Endodermal cell (in vitro differentiated cells): ENCODE measurements at regions not wholly inside any gene's neighbourhood (a gene's known extent, or its start where the extent isn't known, plus 50 kb on each side); places are given as distances from the start of the nearest gene placed in this dataset.

Experiments used
- DNase-seq: peaks from one replicate; pipeline ENCODE4 v3.0.0-alpha.2; 2017
- H3K27ac ChIP-seq: 2 replicates; pipeline ENCODE4 v1.5.1; 2013; ENCODE audit warnings: mild to moderate bottlenecking, low read depth, low read length, moderate library complexity
- H3K27me3 ChIP-seq: 2 replicates; pipeline ENCODE4 v1.6.1; 2013; ENCODE audit warnings: mild to moderate bottlenecking, low read length, moderate library complexity; ENCODE audit not compliant: insufficient read depth, control insufficient read depth, poor library complexity, severe bottlenecking
- H3K36me3 ChIP-seq: 2 replicates; pipeline ENCODE4 v1.7.0; 2013; ENCODE audit warnings: mild to moderate bottlenecking, low read length, moderate library complexity; ENCODE audit not compliant: control insufficient read depth, insufficient read depth
- H3K4me1 ChIP-seq: one replicate; pipeline ENCODE4 v1.7.0; 2013; ENCODE audit warnings: low read length; ENCODE audit not compliant: control insufficient read depth, insufficient read depth
- H3K4me3 ChIP-seq: 2 replicates; pipeline ENCODE4 v1.5.1; 2013; ENCODE audit warnings: mild to moderate bottlenecking, low read length, moderate library complexity
- H3K9ac ChIP-seq: 2 replicates; pipeline ENCODE4 v1.6.1; 2013; ENCODE audit warnings: mild to moderate bottlenecking, low read length, moderate library complexity; ENCODE audit not compliant: poor library complexity, severe bottlenecking; ENCODE audit errors: extremely low read depth
- H3K9me3 ChIP-seq: 2 replicates; pipeline ENCODE4 v1.6.1; 2013; ENCODE audit warnings: mild to moderate bottlenecking, low read length, moderate library complexity; ENCODE audit not compliant: control insufficient read depth
- H3K27ac Mint-ChIP-seq: 2 replicates; pipeline ENCODE4 v1.8.0; 2020; ENCODE audit warnings: mixed read lengths
- H3K27me3 Mint-ChIP-seq: 2 replicates; pipeline ENCODE4 v1.8.0; 2021; ENCODE audit warnings: mild to moderate bottlenecking, mixed read lengths; ENCODE audit not compliant: insufficient read depth
- H3K36me3 Mint-ChIP-seq: 2 replicates; pipeline ENCODE4 v1.8.0; 2020; ENCODE audit warnings: low read depth, mixed read lengths
- H3K4me1 Mint-ChIP-seq: 2 replicates; pipeline ENCODE4 v1.8.0; 2020; ENCODE audit warnings: mixed read lengths
- H3K4me3 Mint-ChIP-seq: 2 replicates; pipeline ENCODE4 v1.8.0; 2020; ENCODE audit warnings: mild to moderate bottlenecking, moderate library complexity, mixed read lengths
- H3K9me3 Mint-ChIP-seq: 2 replicates; pipeline ENCODE4 v1.8.0; 2020; ENCODE audit warnings: mild to moderate bottlenecking, mixed read lengths
- CTCF ChIP-seq: fragments of 200-600 bp; sonication (generic); conservative IDR thresholded peaks from 2 replicates; pipeline ENCODE4 v1.5.0; 2021; ENCODE audit warnings: antibody characterized with exemption, mild to moderate bottlenecking
- WGBS, 2 experiments: methylation state at CpG; one replicate each; pipeline versions ENCODE4 v1.1.5 to v1.1.7; 2013; ENCODE audit warnings: missing lambda C conversion rate in 2 of 2, mixed read lengths in 1 of 2; ENCODE audit not compliant: insufficient coverage in 1 of 2, insufficient read length in 1 of 2; 5-methylcytosine and 5-hydroxymethylcytosine counted together

GRCh38 chr17:63094631-63095030 is 128.6 kb downstream of the TANC2 start:
- no peaks in the 10 kb centered on the region for H3K9me3 ChIP-seq
- H3K9ac ChIP-seq, result no peak overlapping the region
- H3K27me3 ChIP-seq, result no peaks in the 10 kb centered on the region
- no peak overlapping the region for H3K4me3 ChIP-seq
- no peaks in the 10 kb centered on the region for H3K36me3 Mint-ChIP-seq
- H3K4me1 Mint-ChIP-seq, result no peaks in the 10 kb centered on the region
- H3K9me3 Mint-ChIP-seq, result peaks cover 14% of the 10 kb centered on the region
- WGBS, 2 experiments, result 92% methylated on average over 3 of the region's 3 CpGs; no CpG with 5 or more reads in 1 of the 2 experiments
- H3K27me3 Mint-ChIP-seq, result no peaks in the 10 kb centered on the region
- H3K36me3 ChIP-seq, result no peaks in the 10 kb centered on the region
- H3K4me3 Mint-ChIP-seq, result no peak overlapping the region
- no peak overlapping the region for H3K27ac ChIP-seq
- TF ChIP-seq CTCF, result no peak
- no peaks in the 10 kb centered on the region for H3K4me1 ChIP-seq
- H3K27ac Mint-ChIP-seq, result no peak overlapping the region
- DNase-seq, result no peak

- H3K9me3 ChIP-seq, result no peaks in the 10 kb centered on the region
- Mint-ChIP-seq H3K9me3 (peaks cover 9% of the 10 kb centered on the region), H3K36me3 (no peaks in the 10 kb centered on the region), H3K27ac (no peak overlapping the region), H3K27me3 (no peaks in the 10 kb centered on the region), H3K4me1 (no peaks in the 10 kb centered on the region), H3K4me3 (no peak overlapping the region)
- H3K27me3 ChIP-seq, result no peaks in the 10 kb centered on the region
- H3K4me1 ChIP-seq, result no peaks in the 10 kb centered on the region
- H3K36me3 ChIP-seq, result no peaks in the 10 kb centered on the region
- no peak overlapping the region for H3K9ac ChIP-seq
- H3K27ac ChIP-seq, result no peak overlapping the region
- 100% methylated on average over 1 of the region's 1 CpG for WGBS, 2 experiments
- DNase-seq, result no peak
- H3K4me3 ChIP-seq, result no peak overlapping the region
- no peak for TF ChIP-seq CTCF
Observed at GRCh38 chr17:63095459-63095858, 129.4 kb downstream of the TANC2 start.

DNA sequence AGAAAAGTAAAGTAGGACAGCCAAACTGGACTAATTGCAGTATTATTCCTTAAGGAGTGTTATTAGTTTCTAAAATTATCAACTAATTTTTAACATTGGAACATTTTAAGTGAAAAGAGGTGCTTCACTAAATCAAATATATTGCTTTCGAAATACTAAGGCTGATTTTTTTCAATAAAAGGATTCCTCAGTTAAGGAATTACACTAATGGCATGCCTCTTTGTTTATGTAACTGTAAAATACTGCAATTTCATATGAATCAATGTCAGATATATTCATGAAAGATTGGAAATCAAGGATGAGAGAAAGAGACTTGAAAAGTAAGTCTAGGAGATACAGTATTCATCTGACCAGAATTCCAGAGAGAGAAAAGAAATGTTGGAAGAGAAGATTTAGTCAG is 129.8 kb downstream of the TANC2 start:
- no peaks in the 10 kb centered on the region for H3K36me3 ChIP-seq
- no peak overlapping the region for H3K4me3 ChIP-seq
- no peaks in the 10 kb centered on the region for H3K4me1 ChIP-seq
- no peak overlapping the region for H3K4me3 Mint-ChIP-seq
- H3K9me3 Mint-ChIP-seq, result peaks cover 6% of the 10 kb centered on the region
- DNase-seq, result no peak
- WGBS, 2 experiments, result 92% methylated on average over 1 of the region's 1 CpG; no CpG with 5 or more reads in 1 of the 2 experiments
- H3K27me3 Mint-ChIP-seq, result no peaks in the 10 kb centered on the region
- no peak overlapping the region for H3K9ac ChIP-seq
- H3K36me3 Mint-ChIP-seq, result no peaks in the 10 kb centered on the region
- H3K27ac Mint-ChIP-seq, result no peak overlapping the region
- H3K4me1 Mint-ChIP-seq, result no peaks in the 10 kb centered on the region
- no peaks in the 10 kb centered on the region for H3K9me3 ChIP-seq
- no peak for TF ChIP-seq CTCF
- H3K27me3 ChIP-seq, result no peaks in the 10 kb centered on the region
- H3K27ac ChIP-seq, result no peak overlapping the region
